ENCODE measurements at regions not wholly inside any gene's neighbourhood (a gene's known extent, or its start where the extent isn't known, plus 50 kb on each side); places are given as distances from the start of the nearest gene placed in this dataset.
"Not testable (repeated sequence)": the region's sequence is repeated elsewhere in the genome, so short reads cannot be mapped to it uniquely, and the experiment has no call there.

GRCh38 chr17:54623746-54624145 is 276.9 kb upstream of the TOM1L1 start:
- Histone ChIP-seq H3K4me1 (ENCODE audit: insufficient read depth, low read length, severe bottlenecking) (no peaks in the 10 kb centered on the region), H2AFZ (ENCODE audit: low read length) (no peak overlapping the region), H3F3A (ENCODE audit: insufficient read depth, low read length) (no peaks in the 10 kb centered on the region), H4K20me1 (ENCODE audit: insufficient read depth, low read length) (no peaks in the 10 kb centered on the region), H3K79me2 (ENCODE audit: insufficient read depth, low read length) (no peaks in the 10 kb centered on the region), H3K36me3 (ENCODE audit: insufficient read depth, low read length) (no peaks in the 10 kb centered on the region), H3K9me2 (ENCODE audit: low read depth, low read length) (no peaks in the 10 kb centered on the region), H3K9me3 (ENCODE audit: low read length) (no peaks in the 10 kb centered on the region), H3K4me2 (ENCODE audit: low read length) (no peak overlapping the region), H3K27ac (ENCODE audit: low read depth, low read length, poor library complexity, severe bottlenecking) (no peak overlapping the region), H3K9ac (ENCODE audit: low read length) (no peak overlapping the region), H3K27me3 (ENCODE audit: insufficient read depth, low read length) (no peaks in the 10 kb centered on the region), H3K4me3 (ENCODE audit: low read depth, low read length, poor library complexity, severe bottlenecking) (no peak overlapping the region)
- no peak for TF ChIP-seq CTCF (IDR thresholded peaks at IDR 0.05; ENCODE audit: low read length)
- no peak for TF ChIP-seq EZH2 (IDR thresholded peaks at IDR 0.05; ENCODE audit: borderline replicate concordance, low read length)

- Histone ChIP-seq H3K9ac (ENCODE audit: low read length) (no peak overlapping the region), H3K4me2 (ENCODE audit: low read length) (no peak overlapping the region), H3K9me2 (ENCODE audit: low read depth, low read length) (no peaks in the 10 kb centered on the region), H3K4me3 (ENCODE audit: low read depth, low read length, poor library complexity, severe bottlenecking) (no peak overlapping the region), H3K79me2 (ENCODE audit: insufficient read depth, low read length) (no peaks in the 10 kb centered on the region), H3K4me1 (ENCODE audit: insufficient read depth, low read length, severe bottlenecking) (no peaks in the 10 kb centered on the region), H3K27me3 (ENCODE audit: insufficient read depth, low read length) (no peaks in the 10 kb centered on the region), H3K27ac (ENCODE audit: low read depth, low read length, poor library complexity, severe bottlenecking) (no peak overlapping the region), H2AFZ (ENCODE audit: low read length) (no peak overlapping the region), H3K9me3 (ENCODE audit: low read length) (no peaks in the 10 kb centered on the region), H4K20me1 (ENCODE audit: insufficient read depth, low read length) (no peaks in the 10 kb centered on the region), H3F3A (ENCODE audit: insufficient read depth, low read length) (no peaks in the 10 kb centered on the region), H3K36me3 (ENCODE audit: insufficient read depth, low read length) (no peaks in the 10 kb centered on the region)
- TF ChIP-seq CTCF (IDR thresholded peaks at IDR 0.05; ENCODE audit: low read length) (no peak), EZH2 (IDR thresholded peaks at IDR 0.05; ENCODE audit: borderline replicate concordance, low read length) (no peak)
Observed at GRCh38 chr17:54626146-54626703, 274.4 kb upstream of the TOM1L1 start.

- not testable (repeated sequence) for H3K9me2 ChIP-seq (ENCODE audit: low read depth, low read length); H3K79me2 ChIP-seq (ENCODE audit: insufficient read depth, low read length); H3F3A ChIP-seq (ENCODE audit: insufficient read depth, low read length); H3K27ac ChIP-seq (ENCODE audit: low read depth, low read length, poor library complexity, severe bottlenecking); H3K4me1 ChIP-seq (ENCODE audit: insufficient read depth, low read length, severe bottlenecking); H4K20me1 ChIP-seq (ENCODE audit: insufficient read depth, low read length); H3K4me3 ChIP-seq (ENCODE audit: low read depth, low read length, poor library complexity, severe bottlenecking); H3K9me3 ChIP-seq (ENCODE audit: low read length); H3K27me3 ChIP-seq (ENCODE audit: insufficient read depth, low read length); H3K36me3 ChIP-seq (ENCODE audit: insufficient read depth, low read length); H3K4me2 ChIP-seq (ENCODE audit: low read length); H3K9ac ChIP-seq (ENCODE audit: low read length); H2AFZ ChIP-seq (ENCODE audit: low read length)
Observed at GRCh38 chr17:54639426-54639825, 261.2 kb upstream of the TOM1L1 start.

Measured in OCI-LY1 (cell line).